GM19455 (cell line): ENCODE measurements at regions not wholly inside any gene's neighbourhood (a gene's known extent, or its start where the extent isn't known, plus 50 kb on each side); places are given as distances from the start of the nearest gene placed in this dataset.
"Not testable (repeated sequence)": the region's sequence is repeated elsewhere in the genome, so short reads cannot be mapped to it uniquely, and the experiment has no call there.

Experiments
- ATAC-seq: cut with Tn5 transposase; IDR thresholded peaks from one replicate; pipeline ENCODE4 v1.9.1; 2021; ENCODE audit not compliant: unreplicated experiment

DNA sequence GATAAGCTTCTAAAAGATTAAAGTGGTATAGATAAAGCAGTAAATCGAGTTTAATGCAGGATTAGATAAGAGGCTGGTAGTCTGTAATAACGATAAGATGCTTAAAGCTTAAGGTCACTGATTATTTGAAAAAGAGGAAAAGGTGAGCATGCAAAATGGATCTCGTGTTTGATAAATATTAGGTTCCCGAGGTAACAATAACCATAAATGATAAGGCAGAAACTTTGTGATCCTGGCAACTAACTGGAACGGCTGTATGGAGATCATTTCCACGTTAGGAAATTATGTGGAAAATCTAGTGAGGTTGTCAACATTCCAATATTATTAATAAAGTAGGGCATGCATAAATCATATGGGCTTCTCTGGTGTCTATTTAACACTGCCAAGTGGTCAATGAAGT, 255.5 kb downstream of the EFCAB11 start:
- no peak for ATAC-seq

- no peak for ATAC-seq
These were observed 257.1 kb downstream of the EFCAB11 start for GRCh38 chr14:89697281-89698060.

- ATAC-seq, result no peak
These were observed 258.7 kb downstream of the EFCAB11 start for GRCh38 chr14:89695846-89696245.

GRCh38 chr14:89690139-89690538, 264.4 kb downstream of the EFCAB11 start:
- no peak for ATAC-seq

- ATAC-seq, result not testable (repeated sequence)
These were observed 264.8 kb downstream of the EFCAB11 start for GRCh38 chr14:89689711-89690110.

GRCh38 chr14:89688507-89689211, 265.9 kb downstream of the EFCAB11 start:
- ATAC-seq, result no peak

GRCh38 chr14:89687129-89687528, 267.4 kb downstream of the EFCAB11 start:
- ATAC-seq, result not testable (repeated sequence)

GRCh38 chr14:89684139-89684538, 267.1 kb upstream of the FOXN3 start:
- no peak for ATAC-seq

- ATAC-seq, result peak; percentile 75
These were observed 264.3 kb upstream of the FOXN3 start for GRCh38 chr14:89681086-89682018.

GRCh38 chr14:89680156-89680555, 263.1 kb upstream of the FOXN3 start:
- no peak for ATAC-seq

DNA sequence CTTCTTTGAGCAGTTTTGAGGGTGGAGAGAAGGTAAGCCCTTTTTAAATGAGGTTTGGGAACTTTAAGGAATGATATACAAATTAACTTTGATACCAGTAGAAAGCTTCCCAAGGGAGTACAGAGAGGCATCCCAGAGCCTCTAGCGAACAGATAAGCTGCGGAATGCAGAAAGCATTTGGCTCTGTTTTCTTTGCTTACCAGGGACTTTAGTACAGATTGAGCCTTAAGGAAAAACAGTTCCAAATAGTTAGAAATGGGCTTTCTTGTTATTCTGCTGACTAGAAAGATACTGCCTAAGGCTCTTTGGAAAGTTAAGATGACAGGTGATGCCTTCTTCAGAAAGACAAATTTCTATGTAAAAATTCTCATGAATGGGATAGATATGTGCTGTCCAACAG, 261.7 kb upstream of the FOXN3 start:
- ATAC-seq, result no peak

DNA sequence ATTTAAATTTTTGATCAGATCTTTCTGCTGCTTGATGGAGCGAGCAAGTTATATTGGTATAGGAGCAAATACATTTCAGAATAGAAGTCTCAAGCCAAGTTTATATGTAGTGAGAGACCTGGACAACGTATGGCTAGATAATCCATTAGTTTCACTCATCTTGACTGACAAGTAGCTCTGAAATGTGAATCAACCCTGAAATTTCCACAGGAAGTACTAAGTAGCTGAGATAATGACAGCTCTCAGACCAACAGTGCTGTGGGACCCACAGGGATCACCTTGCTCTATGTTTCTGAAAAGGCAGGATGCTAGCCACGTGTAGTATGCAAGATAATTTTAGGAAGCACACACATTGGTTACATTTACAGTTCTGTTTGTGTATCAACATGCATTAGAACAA, 258.6 kb upstream of the FOXN3 start:
- no peak for ATAC-seq

DNA sequence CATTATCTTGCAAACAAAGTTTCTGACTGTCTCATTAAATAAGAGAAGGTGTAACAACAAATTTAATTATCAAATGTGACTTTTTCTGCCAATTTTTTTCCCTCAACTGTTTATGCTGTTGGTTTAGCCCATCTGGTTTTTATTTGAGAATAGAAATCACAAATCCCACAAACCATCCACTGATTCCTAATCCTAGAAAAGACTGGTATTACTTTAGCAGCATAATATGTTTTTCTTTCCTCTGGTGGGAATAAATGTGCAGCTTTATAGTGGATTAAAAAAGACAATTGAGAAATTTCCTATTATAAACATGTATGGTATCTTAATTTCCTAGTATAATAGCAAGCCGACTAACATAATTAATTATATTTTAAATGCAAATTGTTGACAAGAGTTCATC, 257.9 kb upstream of the FOXN3 start:
- no peak for ATAC-seq

DNA sequence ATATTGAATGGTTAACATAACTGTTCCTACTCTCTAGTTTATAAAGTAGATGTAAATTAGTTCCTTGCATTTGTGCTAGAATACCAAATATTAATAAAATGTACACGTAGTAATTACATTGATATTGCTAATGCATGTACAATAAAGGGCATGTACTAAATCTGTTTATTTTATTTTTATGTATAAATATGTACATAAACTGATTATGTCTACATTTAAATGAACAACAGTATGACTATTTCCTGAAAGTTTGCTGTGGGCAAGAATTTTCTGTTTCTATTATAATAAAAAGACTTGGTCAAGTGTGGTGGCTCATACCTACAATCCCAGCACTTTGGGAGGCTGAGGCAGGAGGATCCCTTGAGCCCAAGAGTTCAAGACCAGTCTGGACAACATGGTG, 257.2 kb upstream of the FOXN3 start:
- no peak for ATAC-seq

GRCh38 chr14:89673512-89674225, 256.6 kb upstream of the FOXN3 start:
- no peak for ATAC-seq

- no peak for ATAC-seq
These were observed 255.8 kb upstream of the FOXN3 start for GRCh38 chr14:89672636-89673511.

- ATAC-seq, result no peak
These were observed 252.2 kb upstream of the FOXN3 start for GRCh38 chr14:89669193-89669592.

- no peak for ATAC-seq
These were observed 250.9 kb upstream of the FOXN3 start for GRCh38 chr14:89667983-89668382.

DNA sequence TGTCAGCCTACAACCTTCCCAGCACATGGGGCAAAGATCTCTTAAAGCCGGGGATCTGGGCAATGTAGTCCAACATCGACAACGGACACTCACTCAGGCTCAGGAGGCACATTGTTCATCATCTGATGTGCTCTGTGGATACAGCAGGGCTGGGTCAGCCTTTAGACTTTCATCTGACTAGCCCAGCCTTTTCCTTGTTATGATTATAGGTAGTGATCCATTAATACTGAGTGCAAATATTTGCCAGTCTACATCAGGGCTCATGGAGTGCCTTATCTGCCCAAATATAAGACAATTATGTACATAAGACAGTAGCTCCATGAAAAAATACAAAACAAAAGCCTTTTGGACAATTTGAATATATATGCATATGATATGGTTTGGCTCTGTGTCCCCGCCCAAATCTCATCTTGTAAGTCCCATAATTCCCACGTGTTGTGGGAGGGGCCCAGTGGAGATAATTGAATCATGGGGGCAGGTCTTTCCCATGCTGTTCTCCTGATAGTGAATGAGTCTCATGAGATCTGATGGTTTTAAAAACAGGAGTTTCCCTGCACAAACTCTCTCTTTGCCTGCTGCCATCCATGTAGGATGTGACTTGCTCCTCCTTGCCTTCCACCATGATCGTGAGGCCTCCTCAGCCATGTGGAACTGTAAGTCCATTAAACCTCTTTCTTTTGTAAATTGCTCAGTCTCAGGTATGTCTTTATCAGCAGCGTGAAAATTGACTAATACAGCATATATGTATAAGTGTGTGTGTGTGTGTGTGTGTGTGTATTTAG, 248.5 kb upstream of the FOXN3 start:
- not testable (repeated sequence) for ATAC-seq
